ENCODE measurements at regions not wholly inside any gene's neighbourhood (a gene's known extent, or its start where the extent isn't known, plus 50 kb on each side); places are given as distances from the start of the nearest gene placed in this dataset.
"Not testable (repeated sequence)": the region's sequence is repeated elsewhere in the genome, so short reads cannot be mapped to it uniquely, and the experiment has no call there.

DNA sequence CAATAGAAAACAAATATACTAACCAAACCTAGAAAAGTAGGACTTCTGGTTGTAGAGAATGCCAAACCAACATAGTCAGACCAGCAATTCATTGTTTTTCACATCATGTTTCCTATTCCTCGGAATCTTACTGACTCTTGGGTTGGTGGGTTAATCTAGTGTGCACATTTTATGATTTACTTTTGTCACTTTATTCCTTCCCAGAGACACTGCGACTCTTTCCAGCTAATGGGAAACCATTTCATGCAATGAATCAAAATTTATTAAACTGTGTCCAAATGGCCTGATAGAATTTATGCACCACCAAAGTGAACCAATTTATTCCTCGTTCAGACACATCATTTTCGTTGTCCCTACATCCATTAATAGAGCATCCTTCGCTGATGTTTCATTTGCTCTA is 464.9 kb downstream of the RPS29 start:
- no peaks in the 10 kb centered on the region for H3K36me3 ChIP-seq (ENCODE audit: control insufficient read depth in 1 of 2, insufficient read depth in 2 of 2, low read length in 1 of 2)
- no peak overlapping the region for H3K27ac ChIP-seq (ENCODE audit: low read depth in 1 of 2, low read length in 2 of 2)
- no peak for ATAC-seq (ENCODE audit: low FRiP score)
- DNase-seq, result no peak
- intact Hi-C loops (cut with DNase I), result no loop called here
- WGBS, 2 donors, result 87% methylated on average over 5 of the region's 5 CpGs
- no peaks in the 10 kb centered on the region for H3K27me3 ChIP-seq (ENCODE audit: control insufficient read depth in 1 of 2, insufficient read depth in 2 of 2, low read length in 1 of 2)
- no peak overlapping the region for H3K4me3 ChIP-seq (ENCODE audit: low read length in 2 of 2)
- H3K9me3 ChIP-seq (ENCODE audit: control insufficient read depth, low read length), result no peaks in the 10 kb centered on the region
- no peaks in the 10 kb centered on the region for H3K4me1 ChIP-seq (ENCODE audit: control insufficient read depth in 1 of 2, insufficient read depth in 2 of 2, low read length in 2 of 2)

DNA sequence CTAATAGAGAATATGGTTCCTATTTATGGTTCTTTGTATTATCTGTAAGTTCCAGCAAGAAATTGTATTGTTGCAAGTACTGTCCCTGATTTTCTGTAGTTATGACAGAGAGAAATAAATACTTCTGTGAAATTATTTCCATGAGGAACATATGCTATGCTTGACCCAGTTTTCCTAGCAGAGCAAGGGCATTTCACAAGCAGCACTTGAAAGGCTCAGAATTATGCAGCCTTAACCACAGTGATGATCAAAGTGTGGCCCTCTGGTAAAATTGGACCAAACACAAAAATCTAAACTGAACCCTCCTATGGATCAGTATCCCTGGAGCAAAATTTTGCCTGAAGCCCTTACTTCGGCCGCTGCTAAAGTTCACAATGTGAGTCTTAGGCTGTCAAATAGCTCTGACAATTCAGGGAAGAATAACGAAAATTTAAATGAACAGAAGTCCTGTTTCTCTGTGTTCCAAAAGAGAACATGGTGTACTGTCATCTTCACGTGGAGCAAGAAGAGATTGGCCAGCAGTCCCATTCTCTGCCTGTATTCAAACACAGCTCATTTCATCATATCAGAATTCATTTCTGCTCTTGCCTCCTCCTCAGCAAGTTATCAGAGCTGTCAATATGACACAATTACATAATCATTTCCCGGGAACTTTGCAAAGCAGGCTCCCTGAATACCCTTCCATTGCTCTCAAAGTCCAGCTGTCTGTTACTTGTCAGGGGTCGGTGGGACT is 471.9 kb downstream of the RPS29 start:
- DNase-seq, result no peak
- Histone ChIP-seq H3K4me1 (ENCODE audit: control insufficient read depth in 1 of 2, insufficient read depth in 2 of 2, low read length in 2 of 2) (no peaks in the 10 kb centered on the region), H3K9me3 (ENCODE audit: control insufficient read depth, low read length) (peaks cover 3% of the 10 kb centered on the region), H3K27me3 (ENCODE audit: control insufficient read depth in 1 of 2, insufficient read depth in 2 of 2, low read length in 1 of 2) (peaks cover 0 to 1% of the 10 kb centered on the region in 2 donors), H3K36me3 (ENCODE audit: control insufficient read depth in 1 of 2, insufficient read depth in 2 of 2, low read length in 1 of 2) (no peaks in the 10 kb centered on the region), H3K27ac (ENCODE audit: low read depth in 1 of 2, low read length in 2 of 2) (no peak overlapping the region), H3K4me3 (ENCODE audit: low read length in 2 of 2) (no peak overlapping the region)
- intact Hi-C loops (cut with DNase I), result no loop called here
- WGBS, 2 donors, result 76 to 79% methylated on average over 6 of the region's 6 CpGs
- no peak for ATAC-seq (ENCODE audit: low FRiP score)

DNA sequence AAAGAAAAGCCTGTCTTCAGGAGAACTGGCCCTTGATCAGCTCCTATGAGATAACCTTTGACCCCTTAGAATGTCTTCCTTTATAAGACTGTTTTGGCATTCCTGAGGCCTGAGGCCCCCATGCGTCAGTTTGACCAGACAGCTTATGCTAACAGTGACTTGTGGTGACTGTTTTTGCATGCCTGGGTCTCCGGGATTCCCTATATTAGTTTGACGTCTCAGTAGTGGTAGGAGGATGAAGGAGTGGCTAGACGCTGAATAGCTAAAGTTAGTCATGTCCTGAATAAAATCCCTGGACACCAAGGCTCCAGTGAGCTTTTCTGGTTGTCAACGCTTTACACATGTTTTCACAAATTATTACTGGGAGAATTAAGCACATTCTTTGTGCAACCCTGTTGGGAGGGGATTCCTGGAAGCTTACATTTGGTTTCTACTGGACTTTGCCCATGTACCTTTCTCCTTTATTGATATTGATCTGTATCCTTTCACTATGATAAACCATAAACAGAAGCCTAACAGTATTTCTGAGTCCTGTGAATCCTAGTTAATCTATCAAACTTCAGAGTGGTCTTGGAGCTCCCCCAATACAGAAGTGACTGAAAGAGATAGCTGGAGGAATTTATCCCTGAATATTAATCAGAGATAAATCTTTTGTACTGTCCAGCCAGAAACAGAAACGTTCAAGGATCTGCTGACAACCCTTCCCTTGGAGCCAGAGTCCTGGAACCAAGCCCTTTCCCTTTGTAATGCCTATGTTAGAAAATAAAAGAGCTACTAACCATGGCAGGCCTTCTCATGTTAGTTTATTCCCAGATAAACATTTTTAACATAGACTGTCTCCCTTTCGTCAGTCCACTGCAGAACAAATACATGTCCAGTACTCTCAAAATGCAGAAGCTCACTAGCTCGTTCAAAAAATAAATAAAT is 479.2 kb downstream of the RPS29 start:
- H3K36me3 ChIP-seq (ENCODE audit: control insufficient read depth in 1 of 2, insufficient read depth in 2 of 2, low read length in 1 of 2), result no peaks in the 10 kb centered on the region
- ATAC-seq (ENCODE audit: low FRiP score) (no peak), DNase-seq (no peak)
- no peak overlapping the region for H3K4me3 ChIP-seq (ENCODE audit: low read length in 2 of 2)
- intact Hi-C loops (cut with DNase I), result no loop called here
- no peaks in the 10 kb centered on the region for H3K4me1 ChIP-seq (ENCODE audit: control insufficient read depth in 1 of 2, insufficient read depth in 2 of 2, low read length in 2 of 2)
- H3K9me3 ChIP-seq (ENCODE audit: control insufficient read depth, low read length), result peaks cover 3% of the 10 kb centered on the region
- 38 to 42% methylated on average over 8 of the region's 8 CpGs for WGBS, 2 donors
- H3K27ac ChIP-seq (ENCODE audit: low read depth in 1 of 2, low read length in 2 of 2), result no peak overlapping the region
- H3K27me3 ChIP-seq (ENCODE audit: control insufficient read depth in 1 of 2, insufficient read depth in 2 of 2, low read length in 1 of 2), result no peaks in the 10 kb centered on the region

DNA sequence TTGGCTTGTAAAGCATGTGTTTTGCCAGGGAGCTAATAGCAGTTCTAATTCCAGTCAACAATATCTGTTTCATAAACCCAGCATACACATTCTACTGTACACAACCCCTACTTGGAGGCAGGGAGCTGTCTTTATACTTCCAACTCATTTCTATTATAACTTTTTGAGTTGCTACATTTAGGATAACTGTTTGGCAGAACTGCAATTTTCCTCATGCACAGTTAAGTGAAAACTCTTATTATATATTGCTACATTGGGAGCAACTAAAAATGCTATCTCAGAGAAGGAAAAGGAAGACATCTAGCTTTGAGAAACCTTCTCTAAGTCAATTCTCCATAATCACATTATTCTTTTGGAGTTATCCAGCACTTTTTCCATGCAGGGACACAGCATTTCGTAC is 480.2 kb downstream of the RPS29 start:
- 93 to 94% methylated on average over 1 of the region's 1 CpG for WGBS, 2 donors
- intact Hi-C loops (cut with DNase I), result no loop called here
- no peak for ATAC-seq (ENCODE audit: low FRiP score)

DNA sequence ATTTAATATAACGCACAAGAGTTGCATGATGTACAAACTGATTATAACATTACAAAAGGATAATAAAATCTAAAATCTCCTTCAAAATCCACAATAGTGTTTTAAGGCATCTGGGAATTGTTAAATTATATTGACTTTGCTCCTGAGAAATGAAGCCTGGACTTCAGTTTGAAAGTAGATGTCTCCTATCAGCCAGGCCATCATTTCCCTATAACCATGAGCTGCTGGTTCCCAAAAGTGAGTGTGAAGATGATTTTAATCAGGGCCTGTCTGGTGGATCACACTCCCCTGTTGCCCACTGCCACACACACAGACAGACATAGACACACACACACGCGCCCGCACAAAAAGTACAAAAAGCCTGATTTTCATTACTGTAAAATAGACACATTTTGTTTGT is 480.7 kb downstream of the RPS29 start:
- 95 to 96% methylated on average over 4 of the region's 4 CpGs for WGBS, 2 donors
- intact Hi-C loops (cut with DNase I), result no loop called here
- Histone ChIP-seq H3K4me3 (ENCODE audit: low read length in 2 of 2) (no peak overlapping the region), H3K4me1 (ENCODE audit: control insufficient read depth in 1 of 2, insufficient read depth in 2 of 2, low read length in 2 of 2) (no peaks in the 10 kb centered on the region), H3K27ac (ENCODE audit: low read depth in 1 of 2, low read length in 2 of 2) (no peak overlapping the region), H3K9me3 (ENCODE audit: control insufficient read depth, low read length) (peaks cover 3% of the 10 kb centered on the region), H3K27me3 (ENCODE audit: control insufficient read depth in 1 of 2, insufficient read depth in 2 of 2, low read length in 1 of 2) (no peaks in the 10 kb centered on the region), H3K36me3 (ENCODE audit: control insufficient read depth in 1 of 2, insufficient read depth in 2 of 2, low read length in 1 of 2) (no peaks in the 10 kb centered on the region)
- DNase-seq (no peak), ATAC-seq (ENCODE audit: low FRiP score) (no peak)

More for the DNA sequence above, 480.2 kb downstream of the RPS29 start:
- Histone ChIP-seq H3K4me3 (ENCODE audit: low read length in 2 of 2) (no peak overlapping the region), H3K27me3 (ENCODE audit: control insufficient read depth in 1 of 2, insufficient read depth in 2 of 2, low read length in 1 of 2) (no peaks in the 10 kb centered on the region), H3K36me3 (ENCODE audit: control insufficient read depth in 1 of 2, insufficient read depth in 2 of 2, low read length in 1 of 2) (no peaks in the 10 kb centered on the region), H3K9me3 (ENCODE audit: control insufficient read depth, low read length) (peaks cover 3% of the 10 kb centered on the region), H3K4me1 (ENCODE audit: control insufficient read depth in 1 of 2, insufficient read depth in 2 of 2, low read length in 2 of 2) (no peaks in the 10 kb centered on the region), H3K27ac (ENCODE audit: low read depth in 1 of 2, low read length in 2 of 2) (no peak overlapping the region)
- DNase-seq, result no peak

DNA sequence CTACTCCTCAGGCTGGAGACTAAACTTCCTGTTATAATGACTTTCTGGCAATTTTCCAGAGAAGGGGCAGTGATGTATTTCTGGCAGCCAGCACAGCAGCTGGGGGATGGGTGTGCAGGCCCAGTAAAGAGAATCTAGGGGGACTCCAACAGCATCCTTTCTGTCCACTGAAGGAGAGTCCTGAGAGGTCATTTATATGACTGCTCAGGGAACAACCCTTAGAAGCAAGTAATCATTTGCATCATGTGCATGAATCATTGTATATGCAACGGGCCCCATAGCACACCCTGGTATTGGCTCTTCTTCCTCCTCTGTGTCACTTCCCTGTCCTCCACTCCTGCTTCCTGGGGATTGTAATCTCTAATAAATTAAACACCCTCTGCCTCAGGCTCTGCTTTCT is 493.8 kb downstream of the RPS29 start:
- no peaks in the 10 kb centered on the region for H3K36me3 ChIP-seq (ENCODE audit: control insufficient read depth in 1 of 2, insufficient read depth in 2 of 2, low read length in 1 of 2)
- ATAC-seq (ENCODE audit: low FRiP score), result no peak
- 71 to 79% methylated on average over 1 of the region's 1 CpG for WGBS, 2 donors
- no peak overlapping the region for H3K4me3 ChIP-seq (ENCODE audit: low read length in 2 of 2)
- no peaks in the 10 kb centered on the region for H3K4me1 ChIP-seq (ENCODE audit: control insufficient read depth in 1 of 2, insufficient read depth in 2 of 2, low read length in 2 of 2)
- DNase-seq, result no peak
- no peaks in the 10 kb centered on the region for H3K27me3 ChIP-seq (ENCODE audit: control insufficient read depth in 1 of 2, insufficient read depth in 2 of 2, low read length in 1 of 2)
- intact Hi-C loops (cut with DNase I), result no loop called here
- no peak overlapping the region for H3K27ac ChIP-seq (ENCODE audit: low read depth in 1 of 2, low read length in 2 of 2)
- H3K9me3 ChIP-seq (ENCODE audit: control insufficient read depth, low read length), result peaks cover 2% of the 10 kb centered on the region

DNA sequence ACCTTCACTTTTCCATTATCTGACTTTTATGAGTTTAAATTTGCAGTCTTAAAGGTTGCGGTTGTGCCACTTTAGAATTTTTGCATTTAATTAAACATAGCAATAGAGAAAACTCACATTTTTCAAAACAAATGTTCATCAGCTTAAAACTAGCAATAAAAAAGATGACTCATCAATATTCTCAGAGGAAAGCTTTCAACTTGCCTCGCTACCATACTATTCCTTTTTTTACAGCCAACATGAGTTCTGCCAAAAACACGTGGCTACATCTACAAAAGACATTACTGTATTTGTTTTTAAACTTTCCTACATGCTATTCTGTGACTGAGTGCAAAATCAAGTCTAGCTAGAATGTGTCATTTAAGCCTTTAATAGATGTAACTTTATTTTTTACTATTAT is 497.1 kb downstream of the RPS29 start:
- Histone ChIP-seq H3K36me3 (ENCODE audit: control insufficient read depth in 1 of 2, insufficient read depth in 2 of 2, low read length in 1 of 2) (no peaks in the 10 kb centered on the region), H3K27me3 (ENCODE audit: control insufficient read depth in 1 of 2, insufficient read depth in 2 of 2, low read length in 1 of 2) (no peaks in the 10 kb centered on the region), H3K4me3 (ENCODE audit: low read length in 2 of 2) (no peak overlapping the region), H3K4me1 (ENCODE audit: control insufficient read depth in 1 of 2, insufficient read depth in 2 of 2, low read length in 2 of 2) (no peaks in the 10 kb centered on the region), H3K9me3 (ENCODE audit: control insufficient read depth, low read length) (no peaks in the 10 kb centered on the region), H3K27ac (ENCODE audit: low read depth in 1 of 2, low read length in 2 of 2) (no peak overlapping the region)
- intact Hi-C loops (cut with DNase I), result no loop called here
- DNase-seq, result no peak
- no peak for ATAC-seq (ENCODE audit: low FRiP score)
- WGBS, 2 donors, result 29 to 32% methylated on average over 3 of the region's 3 CpGs

DNA sequence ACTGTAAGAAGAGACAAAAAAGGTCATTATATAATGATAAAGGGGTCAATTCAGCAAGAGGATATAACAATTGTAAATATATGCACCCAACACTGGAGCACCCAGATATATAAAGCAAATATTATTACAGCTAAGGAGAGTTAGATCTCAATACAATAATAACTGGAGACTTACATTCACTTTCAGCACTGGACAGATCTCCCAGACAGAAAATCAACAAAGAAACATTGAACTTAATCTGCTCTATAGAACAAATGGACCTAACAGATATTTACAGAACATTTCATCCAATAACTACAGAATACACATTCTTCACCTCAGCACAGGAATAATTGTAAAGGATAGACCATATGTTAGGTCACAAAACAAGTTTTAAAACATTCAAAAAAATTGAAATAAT is 512.9 kb downstream of the RPS29 start:
- intact Hi-C loops (cut with DNase I); H3K9me3 ChIP-seq (ENCODE audit: control insufficient read depth, low read length); H3K27ac ChIP-seq (ENCODE audit: low read depth in 1 of 2, low read length in 2 of 2); H3K4me3 ChIP-seq (ENCODE audit: low read length in 2 of 2); ATAC-seq (ENCODE audit: low FRiP score); DNase-seq; H3K27me3 ChIP-seq (ENCODE audit: control insufficient read depth in 1 of 2, insufficient read depth in 2 of 2, low read length in 1 of 2); H3K4me1 ChIP-seq (ENCODE audit: control insufficient read depth in 1 of 2, insufficient read depth in 2 of 2, low read length in 2 of 2); H3K36me3 ChIP-seq (ENCODE audit: control insufficient read depth in 1 of 2, insufficient read depth in 2 of 2, low read length in 1 of 2): not testable (repeated sequence)

DNA sequence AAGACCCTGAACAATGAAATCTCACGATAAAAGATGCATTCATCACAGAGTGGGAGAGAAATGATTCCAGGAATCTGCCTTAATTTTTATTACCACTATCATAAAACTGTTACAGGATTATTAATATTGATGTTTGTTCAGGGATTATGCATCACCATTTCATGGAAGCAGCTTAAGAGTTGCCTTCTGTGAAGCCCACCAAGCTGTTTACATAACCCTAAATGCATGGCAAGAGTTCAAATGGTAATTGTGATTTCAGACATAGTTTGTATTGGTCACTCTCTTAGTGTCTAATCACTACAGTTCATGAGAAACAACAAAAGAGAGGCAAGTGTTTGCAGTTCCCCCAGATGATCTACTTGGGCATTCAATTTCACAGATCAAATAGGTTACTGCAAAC is 527.7 kb downstream of the RPS29 start:
- no peak overlapping the region for H3K4me3 ChIP-seq (ENCODE audit: low read length in 2 of 2)
- no peak for ATAC-seq (ENCODE audit: low FRiP score)
- 88 to 97% methylated on average over 1 of the region's 1 CpG for WGBS, 2 donors
- H3K27me3 ChIP-seq (ENCODE audit: control insufficient read depth in 1 of 2, insufficient read depth in 2 of 2, low read length in 1 of 2), result no peaks in the 10 kb centered on the region
- no peaks in the 10 kb centered on the region for H3K9me3 ChIP-seq (ENCODE audit: control insufficient read depth, low read length)
- intact Hi-C loops (cut with DNase I), result no loop called here
- no peaks in the 10 kb centered on the region for H3K4me1 ChIP-seq (ENCODE audit: control insufficient read depth in 1 of 2, insufficient read depth in 2 of 2, low read length in 2 of 2)
- no peak for DNase-seq
- H3K36me3 ChIP-seq (ENCODE audit: control insufficient read depth in 1 of 2, insufficient read depth in 2 of 2, low read length in 1 of 2), result no peaks in the 10 kb centered on the region
- H3K27ac ChIP-seq (ENCODE audit: low read depth in 1 of 2, low read length in 2 of 2), result no peak overlapping the region
